Karpas-422 (cell line): ENCODE measurements at regions not wholly inside any gene's neighbourhood (a gene's known extent, or its start where the extent isn't known, plus 50 kb on each side); places are given as distances from the start of the nearest gene placed in this dataset.

Experiments used
- DNase-seq: peaks from one replicate; pipeline ENCODE4 v3.0.0-alpha.2; 2015
- H2AFZ ChIP-seq: fragments of 200-600 bp; sonication (generic); 2 replicates; pipeline ENCODE4 v1.6.1; 2014; ENCODE audit warnings: antibody characterized with exemption, low read length, mixed read lengths
- H3K27ac ChIP-seq: fragments of 200-600 bp; sonication (generic); 2 replicates; pipeline ENCODE4 v1.5.1; 2014; ENCODE audit warnings: mild to moderate bottlenecking, low read length, moderate library complexity
- H3K27me3 ChIP-seq: fragments of 200-600 bp; sonication (generic); 2 replicates; pipeline ENCODE4 v1.6.1; 2014; ENCODE audit warnings: low read length, mixed read lengths
- H3K36me3 ChIP-seq: fragments of 200-600 bp; sonication (generic); 2 replicates; pipeline ENCODE4 v1.6.1; 2014; ENCODE audit warnings: low read length, mixed read lengths; ENCODE audit not compliant: insufficient read depth
- H3K4me1 ChIP-seq: fragments of 200-600 bp; sonication (generic); 2 replicates; pipeline ENCODE4 v1.6.1; 2014; ENCODE audit warnings: mild to moderate bottlenecking, low read length, mixed read lengths
- H3K4me2 ChIP-seq: fragments of 200-600 bp; sonication (generic); 2 replicates; pipeline ENCODE4 v1.6.1; 2014; ENCODE audit warnings: low read length, low read depth, mild to moderate bottlenecking; ENCODE audit not compliant: poor library complexity, severe bottlenecking
- H3K4me3 ChIP-seq: fragments of 200-600 bp; sonication (generic); 2 replicates; pipeline ENCODE4 v1.5.1; 2014; ENCODE audit warnings: mild to moderate bottlenecking, antibody characterized with exemption, low read length, mixed read lengths
- H3K79me2 ChIP-seq: fragments of 200-600 bp; sonication (generic); 2 replicates; pipeline ENCODE4 v1.6.1; 2014; ENCODE audit warnings: mild to moderate bottlenecking, low read length, mixed read lengths
- H3K9ac ChIP-seq: fragments of 200-600 bp; sonication (generic); 2 replicates; pipeline ENCODE4 v1.6.0; 2014; ENCODE audit warnings: low read length
- H3K9me2 ChIP-seq: fragments of 200-600 bp; sonication (generic), shearing (Covaris generic); replicated peaks from 2 replicates; pipeline ENCODE4 v1.6.0; 2014; ENCODE audit warnings: mild to moderate bottlenecking, low read length, moderate library complexity; ENCODE audit not compliant: insufficient read depth
- H3K9me3 ChIP-seq: fragments of 300-700, 200-600 bp; sonication (generic); 2 replicates; pipeline ENCODE4 v1.6.1; 2014; ENCODE audit warnings: low read length, mixed read lengths
- H4K20me1 ChIP-seq: fragments of 200-600 bp; sonication (generic); 2 replicates; pipeline ENCODE4 v1.6.1; 2014; ENCODE audit warnings: mild to moderate bottlenecking, antibody characterized with exemption, low read length, low read depth; ENCODE audit not compliant: insufficient read depth

DNA sequence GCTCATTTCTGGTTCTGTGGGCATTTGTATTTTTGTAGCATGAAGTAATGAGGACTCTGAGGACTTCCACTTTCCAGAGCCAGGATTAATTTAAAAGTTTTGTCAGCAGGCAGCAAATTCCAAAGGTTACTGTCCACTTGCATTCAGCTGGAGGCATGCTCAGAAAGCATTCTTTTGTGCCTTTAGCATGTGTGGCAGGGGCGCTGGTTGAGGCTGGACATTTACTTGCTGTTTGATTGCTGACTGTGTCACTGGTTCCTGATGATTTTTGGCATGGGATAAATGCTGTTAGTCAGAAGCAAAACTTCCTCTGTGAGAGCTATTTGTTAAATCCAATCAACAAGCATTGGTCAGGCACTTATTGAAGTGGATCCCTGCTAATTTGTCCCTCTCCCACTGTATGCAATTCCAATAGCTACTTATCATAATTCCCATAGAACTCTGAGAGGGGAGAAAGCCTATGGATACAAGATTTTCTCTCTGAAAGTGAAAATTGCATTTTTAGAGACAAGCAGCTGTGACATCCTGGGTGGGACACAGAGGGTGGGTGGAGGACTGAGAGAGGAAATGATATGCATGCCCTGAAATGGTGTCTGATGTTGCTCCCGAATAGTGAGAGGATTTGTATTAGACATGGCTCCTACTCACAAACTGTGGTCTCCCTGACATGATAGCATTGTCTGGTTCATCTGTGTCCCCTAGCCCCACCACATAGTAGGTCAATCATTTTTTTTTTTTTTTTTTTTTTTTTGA is 161.2 kb upstream of the WDR11 start:
- no peak for DNase-seq
- Histone ChIP-seq H3K36me3 (no peaks in the 10 kb centered on the region), H4K20me1 (no peaks in the 10 kb centered on the region), H2AFZ (no peak overlapping the region), H3K4me3 (no peak overlapping the region), H3K27me3 (no peaks in the 10 kb centered on the region), H3K4me1 (peaks cover 5% of the 10 kb centered on the region), H3K4me2 (no peak overlapping the region), H3K9me2 (no peaks in the 10 kb centered on the region), H3K27ac (no peak overlapping the region), H3K9me3 (no peaks in the 10 kb centered on the region), H3K79me2 (no peaks in the 10 kb centered on the region), H3K9ac (no peak overlapping the region)

DNA sequence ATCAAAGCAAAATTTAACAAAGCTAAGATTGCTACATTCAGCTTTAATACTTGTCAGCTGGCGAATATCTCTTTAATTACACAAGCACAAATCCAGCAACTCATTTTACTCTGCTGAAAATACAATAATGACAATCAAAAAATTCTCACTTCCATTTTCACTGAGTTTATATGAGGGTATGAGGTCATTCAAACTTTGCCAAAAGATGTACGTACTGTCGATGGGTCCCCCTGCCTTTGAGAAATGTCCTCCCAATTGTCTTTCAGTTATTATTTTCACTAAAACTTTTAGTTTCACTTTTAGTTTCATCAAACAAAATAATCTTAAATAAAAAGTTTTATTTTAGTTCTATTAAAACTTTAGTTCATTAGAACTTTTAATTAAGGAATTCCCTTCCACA is 159.5 kb upstream of the WDR11 start:
- Histone ChIP-seq H3K79me2 (no peaks in the 10 kb centered on the region), H3K27me3 (no peaks in the 10 kb centered on the region), H3K4me3 (peak overlapping the region; percentile 29; the same call in 1 of the 2 replicates), H3K9me3 (no peaks in the 10 kb centered on the region), H3K9ac (no peak overlapping the region), H3K4me1 (peaks cover 5% of the 10 kb centered on the region), H3K4me2 (peak overlapping the region; percentile 49), H2AFZ (no peak overlapping the region), H4K20me1 (no peaks in the 10 kb centered on the region), H3K9me2 (no peaks in the 10 kb centered on the region), H3K27ac (no peak overlapping the region), H3K36me3 (no peaks in the 10 kb centered on the region)
- no peak for DNase-seq

DNA sequence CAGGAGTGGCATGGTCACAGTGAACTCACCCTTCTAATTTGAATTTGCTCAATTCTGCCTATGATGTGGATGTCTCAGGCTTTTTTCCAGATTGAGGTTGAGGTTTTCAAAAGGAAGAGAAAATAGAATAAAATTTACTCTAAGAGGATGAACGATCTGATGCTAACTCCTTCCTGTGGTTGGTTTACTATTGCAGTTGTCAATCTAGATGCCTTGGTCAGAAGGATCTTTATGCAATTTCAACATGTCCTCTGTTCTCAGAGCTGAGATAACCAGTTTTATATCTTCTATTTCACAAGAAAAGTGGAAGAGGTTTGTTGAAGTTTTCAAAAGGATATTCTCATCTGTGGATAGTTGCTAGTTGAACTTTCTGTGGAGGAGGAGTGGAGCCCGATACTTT is 150.7 kb upstream of the WDR11 start:
- H4K20me1 ChIP-seq: no peaks in the 10 kb centered on the region
- no peaks in the 10 kb centered on the region for H3K27me3 ChIP-seq
- no peaks in the 10 kb centered on the region for H3K9me2 ChIP-seq
- DNase-seq: no peak
- H3K9me3 ChIP-seq: peaks cover 11% of the 10 kb centered on the region; the same call in 1 of the 2 replicates
- H3K4me1 ChIP-seq: no peaks in the 10 kb centered on the region
- H3K36me3 ChIP-seq: no peaks in the 10 kb centered on the region
- no peaks in the 10 kb centered on the region for H3K79me2 ChIP-seq
- no peak overlapping the region for H3K4me2 ChIP-seq
- H2AFZ ChIP-seq: no peak overlapping the region
- no peak overlapping the region for H3K4me3 ChIP-seq
- no peak overlapping the region for H3K9ac ChIP-seq
- H3K27ac ChIP-seq: no peak overlapping the region

- Histone ChIP-seq H3K9ac (no peak overlapping the region), H3K27ac (no peak overlapping the region), H3K9me2 (no peaks in the 10 kb centered on the region), H3K79me2 (no peaks in the 10 kb centered on the region), H3K36me3 (no peaks in the 10 kb centered on the region), H4K20me1 (no peaks in the 10 kb centered on the region), H3K4me1 (no peaks in the 10 kb centered on the region), H3K4me3 (no peak overlapping the region), H3K27me3 (no peaks in the 10 kb centered on the region), H3K4me2 (no peak overlapping the region), H2AFZ (no peak overlapping the region), H3K9me3 (peaks cover 11% of the 10 kb centered on the region; the same call in 1 of the 2 replicates)
- no peak for DNase-seq
These were observed 149.8 kb upstream of the WDR11 start for GRCh38 chr10:120701381-120701780.

DNA sequence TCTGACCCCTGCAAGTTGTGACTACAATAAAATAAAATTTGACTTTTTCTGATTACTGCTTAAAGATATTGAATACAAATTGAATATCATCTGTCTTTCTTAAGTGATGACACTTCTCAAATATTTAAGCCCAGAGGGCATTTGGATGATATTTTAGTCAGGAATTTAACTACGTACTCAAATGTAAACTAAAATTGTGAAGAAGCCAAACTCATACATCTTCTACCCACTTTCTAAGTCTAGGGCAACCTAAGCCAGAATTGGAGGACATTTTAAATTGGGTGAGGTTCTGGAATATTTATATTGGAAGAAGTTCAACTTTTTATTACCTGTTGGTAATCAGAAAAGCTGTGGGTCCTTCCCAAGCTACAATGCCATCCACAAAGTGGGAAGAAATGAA is 149.1 kb upstream of the WDR11 start:
- Histone ChIP-seq H3K9ac (no peak overlapping the region), H3K79me2 (no peaks in the 10 kb centered on the region), H4K20me1 (no peaks in the 10 kb centered on the region), H3K4me1 (no peaks in the 10 kb centered on the region), H3K27me3 (no peaks in the 10 kb centered on the region), H3K4me2 (no peak overlapping the region), H3K27ac (no peak overlapping the region), H3K9me2 (no peaks in the 10 kb centered on the region), H2AFZ (no peak overlapping the region), H3K9me3 (peaks cover 11% of the 10 kb centered on the region; the same call in 1 of the 2 replicates), H3K4me3 (no peak overlapping the region), H3K36me3 (no peaks in the 10 kb centered on the region)
- no peak for DNase-seq

DNA sequence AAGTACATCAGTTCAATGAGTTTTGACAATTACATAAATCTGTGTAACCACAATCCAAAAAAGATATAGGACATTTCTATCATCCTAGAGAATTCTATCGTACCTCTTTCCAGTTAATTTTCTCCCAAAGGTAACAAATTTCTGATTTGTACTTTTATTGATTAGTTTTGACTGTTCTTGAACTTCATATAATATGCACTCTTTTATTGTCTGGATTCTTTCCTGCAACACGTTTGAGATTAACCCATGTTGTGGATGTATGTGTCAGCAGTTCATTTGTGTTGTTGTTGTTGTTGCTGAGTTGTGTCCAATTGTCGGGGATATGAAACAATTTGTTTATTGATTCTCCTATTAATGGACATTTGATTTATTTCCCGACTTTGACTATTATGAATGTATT is 145.9 kb upstream of the WDR11 start:
- no peaks in the 10 kb centered on the region for H3K27me3 ChIP-seq
- no peak overlapping the region for H3K9ac ChIP-seq
- no peak overlapping the region for H2AFZ ChIP-seq
- no peaks in the 10 kb centered on the region for H3K9me2 ChIP-seq
- H3K27ac ChIP-seq: no peak overlapping the region
- H3K4me3 ChIP-seq: no peak overlapping the region
- no peaks in the 10 kb centered on the region for H4K20me1 ChIP-seq
- no peaks in the 10 kb centered on the region for H3K4me1 ChIP-seq
- H3K79me2 ChIP-seq: no peaks in the 10 kb centered on the region
- H3K4me2 ChIP-seq: no peak overlapping the region
- H3K36me3 ChIP-seq: no peaks in the 10 kb centered on the region
- H3K9me3 ChIP-seq: no peaks in the 10 kb centered on the region
- DNase-seq: no peak

DNA sequence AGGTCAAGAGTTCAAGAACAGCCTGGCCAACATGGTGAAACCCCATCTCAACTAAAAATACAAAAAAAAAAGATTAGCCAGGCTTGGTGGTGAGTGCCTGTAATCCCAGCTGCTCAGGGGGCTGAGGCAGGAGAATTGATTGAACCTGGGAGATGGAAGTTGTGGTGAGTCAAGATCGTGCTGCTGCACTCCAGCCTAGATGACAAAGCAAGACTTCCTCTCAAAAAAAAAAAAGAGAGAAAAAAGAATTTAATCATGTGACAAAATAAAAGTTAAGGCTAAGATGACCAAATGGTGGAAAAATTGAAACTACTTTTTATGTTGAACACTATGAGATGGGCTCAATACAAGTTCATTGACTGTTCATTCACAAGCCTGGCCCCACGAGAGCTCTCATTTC is 141.1 kb upstream of the WDR11 start:
- Histone ChIP-seq H3K27me3 (no peaks in the 10 kb centered on the region), H3K9ac (no peak overlapping the region), H2AFZ (no peak overlapping the region), H3K36me3 (no peaks in the 10 kb centered on the region), H3K4me3 (no peak overlapping the region), H3K9me3 (no peaks in the 10 kb centered on the region), H3K4me2 (no peak overlapping the region), H3K9me2 (no peaks in the 10 kb centered on the region), H4K20me1 (no peaks in the 10 kb centered on the region), H3K79me2 (no peaks in the 10 kb centered on the region), H3K4me1 (peaks cover 2% of the 10 kb centered on the region), H3K27ac (no peak overlapping the region)
- no peak for DNase-seq

GRCh38 chr10:120711860-120712259 is 139.3 kb upstream of the WDR11 start:
- no peaks in the 10 kb centered on the region for H3K9me3 ChIP-seq
- no peaks in the 10 kb centered on the region for H3K27me3 ChIP-seq
- no peak overlapping the region for H3K4me2 ChIP-seq
- H3K4me3 ChIP-seq: no peak overlapping the region
- no peak overlapping the region for H3K9ac ChIP-seq
- H3K4me1 ChIP-seq: peaks cover 4% of the 10 kb centered on the region
- no peaks in the 10 kb centered on the region for H3K36me3 ChIP-seq
- no peak overlapping the region for H2AFZ ChIP-seq
- DNase-seq: no peak
- H3K27ac ChIP-seq: no peak overlapping the region
- H3K9me2 ChIP-seq: no peaks in the 10 kb centered on the region
- H3K79me2 ChIP-seq: no peaks in the 10 kb centered on the region
- H4K20me1 ChIP-seq: no peaks in the 10 kb centered on the region
